Psoas muscle (tissue), 7 donors: ENCODE measurements at regions not wholly inside any gene's neighbourhood (a gene's known extent, or its start where the extent isn't known, plus 50 kb on each side); places are given as distances from the start of the nearest gene placed in this dataset.

ENCODE experiments used
- ATAC-seq, 4 donors: fragments of 200-7000 bp; cut with Tn5 transposase; one replicate each; pipeline ENCODE4 v1.9.1; 2020; ENCODE audit warnings: moderate library complexity in 3 of 4, mild to moderate bottlenecking in 2 of 4
- DNase-seq, 2 donors: peaks; one replicate each; pipeline ENCODE4 v3.0.0-alpha.2; 2020
- H3K27ac ChIP-seq: fragments of 200-600 bp; one replicate; pipeline ENCODE4 v1.8.0; 2022
- H3K27me3 ChIP-seq, 3 donors: fragments of 200-600 bp in 1 of 3; one replicate each; pipeline versions ENCODE4 v1.6.1 to v1.8.0; 2013 to 2022; ENCODE audit warnings: low read length in 2 of 3, mild to moderate bottlenecking in 2 of 3, moderate library complexity in 1 of 3; ENCODE audit not compliant: insufficient read depth in 3 of 3
- H3K36me3 ChIP-seq, 2 donors: fragments of 200-600 bp in 1 of 2; one replicate each; pipeline versions ENCODE4 v1.6.1 to v1.8.0; 2013 to 2022; ENCODE audit warnings: low read depth in 1 of 2, mild to moderate bottlenecking in 1 of 2, moderate library complexity in 1 of 2; ENCODE audit not compliant: insufficient read depth in 1 of 2
- H3K4me1 ChIP-seq: fragments of 200-600 bp; one replicate; pipeline ENCODE4 v1.8.0; 2022
- H3K4me3 ChIP-seq: fragments of 200-600 bp; one replicate; pipeline ENCODE4 v1.8.0; 2022; ENCODE audit warnings: mild to moderate bottlenecking
- H3K9me3 ChIP-seq: fragments of 200-600 bp; one replicate; pipeline ENCODE4 v1.8.0; 2022
- WGBS, 3 donors: extraction: QIAGEN DNeasy Blood & Tissue Kit; methylation state at CpG; one replicate each; pipeline versions ENCODE4 v1.1.6 to v1.1.7; 2013; 5-methylcytosine and 5-hydroxymethylcytosine counted together
- intact Hi-C, 2 donors: fragments of 100-400 bp; cut with DNase I; formaldehyde crosslinking; loops; one replicate each; pipeline versions ENCODE4 v1.11.0 to v1.14.2; 2022
- TF ChIP-seq, protein P1 (sequence below): fragments of 200-600 bp; IDR thresholded peaks from one replicate; pipeline ENCODE4 v1.8.0; 2022; ENCODE audit warnings: antibody characterized with exemption
- donor health status: healthy with polysubstance abuse.
- donor health status: DM: no; HTN: no; CAD: no; lungs with moderate emphysema.
- donor health status: Bipolar disorder and iron deficiency.
- donor health status: healthy.
- donor health status: DM: yes; HTN: yes; CAD: no.
- donor health status: DM: no; HTN: no; CAD: no.
- donor health status: DM: yes; HTN: yes; CAD: no.

DNA sequence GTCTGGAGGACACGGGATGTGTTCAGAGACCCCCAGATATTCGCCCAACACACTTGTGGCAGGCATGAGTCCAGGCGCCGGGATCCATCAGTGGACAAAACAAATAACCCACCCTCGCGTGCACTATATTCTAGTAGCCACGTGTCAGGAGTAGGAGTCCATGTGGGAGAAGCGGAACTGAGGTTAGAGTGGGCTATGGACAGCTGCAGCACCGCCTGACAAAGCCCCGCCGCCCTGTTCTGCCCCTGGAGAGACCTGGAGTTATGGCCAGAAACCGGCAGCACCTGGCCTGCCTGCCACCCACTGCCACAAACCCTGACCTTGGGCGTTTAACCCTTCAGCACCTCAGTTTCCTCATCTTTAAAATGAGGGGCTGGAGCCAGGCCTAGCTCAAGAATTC, 181.0 kb upstream of the RNF32 start:
- TF ChIP-seq, protein P1, sequence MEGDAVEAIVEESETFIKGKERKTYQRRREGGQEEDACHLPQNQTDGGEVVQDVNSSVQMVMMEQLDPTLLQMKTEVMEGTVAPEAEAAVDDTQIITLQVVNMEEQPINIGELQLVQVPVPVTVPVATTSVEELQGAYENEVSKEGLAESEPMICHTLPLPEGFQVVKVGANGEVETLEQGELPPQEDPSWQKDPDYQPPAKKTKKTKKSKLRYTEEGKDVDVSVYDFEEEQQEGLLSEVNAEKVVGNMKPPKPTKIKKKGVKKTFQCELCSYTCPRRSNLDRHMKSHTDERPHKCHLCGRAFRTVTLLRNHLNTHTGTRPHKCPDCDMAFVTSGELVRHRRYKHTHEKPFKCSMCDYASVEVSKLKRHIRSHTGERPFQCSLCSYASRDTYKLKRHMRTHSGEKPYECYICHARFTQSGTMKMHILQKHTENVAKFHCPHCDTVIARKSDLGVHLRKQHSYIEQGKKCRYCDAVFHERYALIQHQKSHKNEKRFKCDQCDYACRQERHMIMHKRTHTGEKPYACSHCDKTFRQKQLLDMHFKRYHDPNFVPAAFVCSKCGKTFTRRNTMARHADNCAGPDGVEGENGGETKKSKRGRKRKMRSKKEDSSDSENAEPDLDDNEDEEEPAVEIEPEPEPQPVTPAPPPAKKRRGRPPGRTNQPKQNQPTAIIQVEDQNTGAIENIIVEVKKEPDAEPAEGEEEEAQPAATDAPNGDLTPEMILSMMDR, result no peak
- Histone ChIP-seq H3K36me3 (no peaks in the 10 kb centered on the region), H3K27me3 (peaks cover 0 to 3% (median 0%) of the 10 kb centered on the region in 3 donors), H3K4me1 (no peaks in the 10 kb centered on the region), H3K27ac (no peak overlapping the region), H3K4me3 (no peak overlapping the region), H3K9me3 (no peaks in the 10 kb centered on the region)
- DNase-seq (no peak), ATAC-seq (no peak)
- WGBS, 3 donors, result 72 to 81% (median 74%) methylated on average over 13 of the region's 13 CpGs
- intact Hi-C loops, result no loop called here

DNA sequence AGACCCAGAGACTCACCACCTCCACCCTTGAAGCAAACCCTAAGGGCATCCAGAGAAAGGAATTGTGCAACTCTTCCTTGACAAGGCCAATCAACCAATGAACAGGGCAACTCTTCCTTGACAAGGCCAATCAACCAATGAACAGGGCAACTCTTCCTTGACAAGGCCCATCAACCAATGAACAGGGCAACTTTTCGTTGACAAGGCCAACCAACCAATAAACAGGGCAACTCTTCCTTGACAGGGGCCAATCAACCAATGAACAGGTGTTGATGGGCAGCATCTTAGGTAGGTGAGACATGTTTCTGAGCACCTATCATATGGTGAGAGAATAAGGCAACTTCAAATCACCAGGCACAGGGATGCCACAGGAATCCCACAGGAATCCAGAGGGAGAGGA, 181.5 kb upstream of the RNF32 start:
- no peak overlapping the region for H3K27ac ChIP-seq
- TF ChIP-seq, protein P1, result no peak
- H3K4me1 ChIP-seq, result no peaks in the 10 kb centered on the region
- ATAC-seq, result no peak
- H3K4me3 ChIP-seq, result no peak overlapping the region
- no peak for DNase-seq
- H3K9me3 ChIP-seq, result no peaks in the 10 kb centered on the region
- H3K36me3 ChIP-seq, result no peaks in the 10 kb centered on the region
- intact Hi-C loops, result no loop called here
- 83 to 88% (median 85%) methylated on average over 1 of the region's 1 CpG for WGBS, 3 donors
- H3K27me3 ChIP-seq, result peaks cover 0 to 2% (median 0%) of the 10 kb centered on the region in 3 donors

DNA sequence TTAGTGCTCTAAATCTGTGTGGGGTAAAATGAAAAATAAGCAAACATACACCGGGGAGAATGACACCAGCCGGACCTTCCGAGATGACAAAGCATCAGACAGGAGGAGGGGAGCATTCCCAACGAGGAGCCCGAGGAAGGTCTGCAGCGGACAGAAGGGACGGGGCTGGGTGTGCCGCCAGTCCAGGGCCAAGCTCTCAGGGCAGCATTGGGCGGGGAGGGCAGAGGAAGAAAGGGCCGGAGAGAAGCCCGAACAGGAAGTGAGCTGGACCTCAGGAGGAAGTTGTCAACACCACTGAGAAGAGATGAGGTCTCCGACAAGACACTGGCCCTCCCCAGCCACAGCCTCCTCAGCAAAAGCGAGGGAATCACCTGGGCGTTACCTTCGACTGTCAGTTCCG, 182.6 kb upstream of the RNF32 start:
- WGBS, 3 donors, result 85 to 88% (median 87%) methylated on average over 16 of the region's 16 CpGs
- H3K36me3 ChIP-seq, result no peaks in the 10 kb centered on the region
- DNase-seq (no peak), ATAC-seq (no peak)
- H3K4me3 ChIP-seq, result no peak overlapping the region
- no peaks in the 10 kb centered on the region for H3K27me3 ChIP-seq
- intact Hi-C loops, result no loop called here
- TF ChIP-seq, protein P1, result no peak
- no peaks in the 10 kb centered on the region for H3K9me3 ChIP-seq
- H3K4me1 ChIP-seq, result no peaks in the 10 kb centered on the region
- no peak overlapping the region for H3K27ac ChIP-seq

DNA sequence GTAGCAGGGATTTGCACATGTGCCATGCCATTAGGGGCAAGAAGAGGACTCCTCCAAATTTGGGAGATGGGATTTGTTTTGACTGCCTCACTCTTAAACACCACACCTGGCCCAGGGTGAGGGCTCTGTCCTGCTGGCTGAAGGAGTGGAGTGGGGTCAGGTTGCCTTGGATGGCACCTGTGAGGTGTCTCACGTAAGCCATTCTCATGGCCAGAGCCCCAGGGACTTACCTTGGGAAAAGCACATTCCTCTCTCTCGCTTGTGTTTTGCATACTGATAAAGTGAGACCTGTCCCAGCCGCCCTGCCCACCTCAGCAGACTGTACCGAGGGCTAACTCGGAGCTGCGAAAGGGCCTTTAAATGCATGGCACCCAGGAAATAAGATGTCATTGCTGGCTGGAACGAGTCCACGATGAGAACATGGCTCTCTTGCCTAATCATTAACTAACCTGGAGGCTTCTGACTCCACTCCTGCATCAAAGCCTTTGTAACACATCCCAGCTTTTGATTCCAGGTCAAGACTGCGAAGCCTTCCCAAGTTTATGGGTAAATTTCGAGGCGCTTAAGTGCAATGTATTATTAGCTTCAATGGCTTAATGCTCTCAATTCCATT, 184.0 kb upstream of the RNF32 start:
- intact Hi-C loops, result no loop called here
- Histone ChIP-seq H3K9me3 (no peaks in the 10 kb centered on the region), H3K4me3 (no peak overlapping the region), H3K4me1 (no peaks in the 10 kb centered on the region), H3K36me3 (no peaks in the 10 kb centered on the region), H3K27ac (no peak overlapping the region), H3K27me3 (no peaks in the 10 kb centered on the region)
- DNase-seq, result no peak
- ATAC-seq, result no peak
- 82% methylated on average over 11 of the region's 11 CpGs for WGBS, 3 donors
- TF ChIP-seq, protein P1, result no peak

DNA sequence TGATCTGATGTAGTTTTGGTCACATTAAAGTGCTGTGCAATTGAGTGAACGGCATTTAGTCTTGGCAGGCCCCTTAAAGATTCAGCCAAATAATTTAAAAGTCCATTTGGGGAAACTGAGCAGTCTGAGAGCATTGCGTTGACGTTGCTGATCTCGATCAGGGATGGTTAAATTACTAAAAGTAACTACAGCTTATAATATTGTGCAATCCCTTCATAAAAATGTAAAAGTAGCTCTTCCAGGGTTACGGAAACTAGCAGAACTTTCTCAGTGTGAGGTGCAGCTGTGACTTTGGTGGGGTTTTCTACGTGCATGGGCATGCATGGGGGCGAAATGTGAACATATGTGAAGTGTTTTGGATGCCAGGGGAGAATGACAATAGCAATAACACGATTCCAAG, 184.5 kb upstream of the RNF32 start:
- Histone ChIP-seq H3K27me3 (no peaks in the 10 kb centered on the region), H3K36me3 (no peaks in the 10 kb centered on the region), H3K9me3 (no peaks in the 10 kb centered on the region), H3K4me1 (no peaks in the 10 kb centered on the region), H3K27ac (no peak overlapping the region), H3K4me3 (no peak overlapping the region)
- intact Hi-C loops, result no loop called here
- 63 to 68% (median 64%) methylated on average over 8 of the region's 8 CpGs for WGBS, 3 donors
- TF ChIP-seq, protein P1, result no peak
- ATAC-seq, result no peak
- no peak for DNase-seq
